HCT116 (cell line): ENCODE measurements at regions not wholly inside any gene's neighbourhood (a gene's known extent, or its start where the extent isn't known, plus 50 kb on each side); places are given as distances from the start of the nearest gene placed in this dataset.

Experiments
- ATAC-seq: fragments of 200-7000 bp; cut with Tn5 transposase; 2 replicates; pipeline ENCODE4 v1.9.1; 2020; ENCODE audit warnings: mild to moderate bottlenecking, moderate library complexity
- BruUV-seq: library from RNA; stranded (reverse); fragments of 400-500 nt; replicated peaks from 2 replicates; lab custom pipeline; 2021; lab: Mats Ljungman, UMichigan
- CTCF ChIA-PET: fragments of 300-600 bp; sonication (Branson Sonifier 250); formaldehyde crosslinking; loops from one replicate; lab custom pipeline; 2021; ENCODE audit warnings: antibody characterized with exemption; lab: Charles Lee
- POLR2A ChIA-PET: fragments of 300-600, 350-600 bp; sonication (Branson Sonifier 250); formaldehyde crosslinking; loops from one replicate; lab custom pipeline; 2021; ENCODE audit warnings: antibody characterized with exemption; lab: Charles Lee
- RAD21 ChIA-PET, 2 experiments: fragments of 300-600 bp; sonication (Branson Sonifier 250); formaldehyde crosslinking; loops; one replicate each; lab custom pipeline; 2023; ENCODE audit warnings: low total read pairs in 2 of 2; ENCODE audit not compliant: uncharacterized antibody in 2 of 2, unreplicated experiment in 2 of 2, low non-redundant PET in 1 of 2; lab: Charles Lee
- DNase-seq: peaks from one replicate; pipeline ENCODE4 v3.0.0-alpha.2; 2010; ENCODE audit warnings: low read depth, low spot score
- H2AFZ ChIP-seq: fragments of 200-600 bp; shearing (Covaris generic), sonication (generic); 2 replicates; pipeline ENCODE4 v1.6.1; 2017; ENCODE audit warnings: low read depth, mixed run types, mixed read lengths, antibody characterized with exemption, low read length; ENCODE audit not compliant: poor library complexity, severe bottlenecking
- H3K27ac ChIP-seq: 2 replicates; pipeline ENCODE4 v1.5.1; 2012; ENCODE audit warnings: low read depth, low read length
- H3K27me3 ChIP-seq: fragments of 200-600 bp; sonication (generic); 2 replicates; pipeline ENCODE4 v1.6.1; 2016; ENCODE audit warnings: mixed run types, low read length, mixed read lengths; ENCODE audit not compliant: insufficient read depth
- H3K36me3 ChIP-seq, 2 experiments: fragments of 200-500 bp in 1 of 2; fragments of 200-600 bp in 1 of 2; sonication (Bioruptor generic) in 1 of 2; sonication (generic) in 1 of 2; 2 replicates each; pipeline versions ENCODE4 v1.5.1 to v1.6.1; 2014 to 2016; ENCODE audit warnings: low read length in 2 of 2, inconsistent platforms in 1 of 2, mixed read lengths in 1 of 2, mixed run types in 1 of 2; ENCODE audit not compliant: insufficient read depth in 2 of 2, control insufficient read depth in 1 of 2
- H3K4me1 ChIP-seq, 2 experiments: fragments of 200-600 bp in 1 of 2; sonication (generic) in 1 of 2; 2 replicates each; pipeline versions ENCODE4 v1.5.1 to v1.6.1; 2012 to 2017; ENCODE audit warnings: low read length in 2 of 2, inconsistent platforms in 1 of 2, mild to moderate bottlenecking in 1 of 2, mixed read lengths in 1 of 2, mixed run types in 1 of 2, moderate library complexity in 1 of 2; ENCODE audit not compliant: insufficient read depth in 2 of 2, control insufficient read depth in 1 of 2
- H3K4me2 ChIP-seq: fragments of 200-600 bp; sonication (generic); 2 replicates; pipeline ENCODE4 v1.6.1; 2017; ENCODE audit warnings: mixed run types, low read length, mixed read lengths
- H3K4me3 ChIP-seq, 2 experiments: fragments of 200-600 bp in 1 of 2; sonication (generic) in 1 of 2; replicated peaks in 1 of 2; 2 replicates each; pipeline ENCODE4 v1.5.1; 2011 to 2016; ENCODE audit warnings: low read length in 2 of 2, control low read depth in 1 of 2, low read depth in 1 of 2, mild to moderate bottlenecking in 1 of 2, mixed read lengths in 1 of 2, mixed run types in 1 of 2
- H3K79me2 ChIP-seq: fragments of 200-600 bp; sonication (generic); 2 replicates; pipeline ENCODE4 v1.6.1; 2017; ENCODE audit warnings: mild to moderate bottlenecking, mixed run types, low read length, moderate library complexity, mixed read lengths; ENCODE audit not compliant: insufficient read depth
- H3K9ac ChIP-seq: fragments of 200-600 bp; sonication (generic); 2 replicates; pipeline ENCODE4 v1.6.1; 2016; ENCODE audit warnings: low read length, mixed read lengths
- H3K9me2 ChIP-seq: fragments of 200-600 bp; sonication (generic), shearing (Covaris generic); 2 replicates; pipeline ENCODE4 v1.6.1; 2017; ENCODE audit warnings: mixed run types, mild to moderate bottlenecking, moderate library complexity; ENCODE audit not compliant: insufficient read depth
- H3K9me3 ChIP-seq, 2 experiments: fragments of 200-500 bp in 1 of 2; fragments of 200-600 bp in 1 of 2; sonication (Bioruptor generic) in 1 of 2; sonication (generic) in 1 of 2; 2 replicates each; pipeline ENCODE4 v1.6.1; 2014 to 2017; ENCODE audit warnings: low read length in 2 of 2, mixed read lengths in 2 of 2, inconsistent platforms in 1 of 2, low read depth in 1 of 2, mild to moderate bottlenecking in 1 of 2, mixed run types in 1 of 2, moderate library complexity in 1 of 2; ENCODE audit not compliant: control insufficient read depth in 1 of 2, insufficient read depth in 1 of 2
- H4K20me1 ChIP-seq: fragments of 200-600 bp; sonication (generic), shearing (Covaris generic); 2 replicates; pipeline ENCODE4 v1.6.1; 2017; ENCODE audit warnings: mixed run types, mild to moderate bottlenecking, moderate library complexity; ENCODE audit not compliant: insufficient read depth
- CEBPB ChIP-seq: IDR thresholded peaks from 2 replicates; pipeline ENCODE4 v1.6.1; 2012; ENCODE audit warnings: low read depth
- EGR1 ChIP-seq: IDR thresholded peaks from 2 replicates; pipeline ENCODE4 v1.6.1; 2012; ENCODE audit warnings: low read depth
- ELF1 ChIP-seq: IDR thresholded peaks from 2 replicates; pipeline ENCODE4 v1.6.1; 2012; ENCODE audit warnings: low read depth, borderline replicate concordance
- EZH2 ChIP-seq: fragments of 200-600 bp; sonication (generic); IDR thresholded peaks from 2 replicates; pipeline ENCODE4 v1.6.1; 2017; ENCODE audit warnings: antibody characterized with exemption, mixed run types
- EZH2phosphoT487 ChIP-seq: fragments of 200-600 bp; IDR thresholded peaks from 2 replicates; pipeline ENCODE4 v1.6.1; 2018; ENCODE audit warnings: antibody characterized with exemption, borderline replicate concordance
- FOSL1 ChIP-seq: IDR thresholded peaks from 2 replicates; pipeline ENCODE4 v1.6.1; 2012; ENCODE audit warnings: low read depth
- SP1 ChIP-seq: IDR thresholded peaks from 2 replicates; pipeline ENCODE4 v1.6.1; 2012; ENCODE audit warnings: low read depth
- SRF ChIP-seq: IDR thresholded peaks from 2 replicates; pipeline ENCODE4 v1.6.1; 2012; ENCODE audit warnings: low read depth
- TCF7L2 ChIP-seq: IDR thresholded peaks from 2 replicates; pipeline ENCODE4 v1.7.0; 2011; ENCODE audit warnings: borderline replicate concordance, inconsistent platforms; ENCODE audit not compliant: insufficient read depth, insufficient read length; ENCODE audit errors: extremely low read depth
- ZFX ChIP-seq: fragments of 450-650 bp; IDR thresholded peaks from 2 replicates; pipeline ENCODE4 v1.6.1; 2017
- ZNF274 ChIP-seq: fragments of 200-500 bp; sonication (Bioruptor generic); IDR thresholded peaks from 2 replicates; pipeline ENCODE4 v1.6.1; 2014; ENCODE audit warnings: mild to moderate bottlenecking, low read depth, low read length, inconsistent platforms
- intact Hi-C: fragments of 100-400 bp; cut with micrococcal nuclease; formaldehyde crosslinking; loops from 2 replicates; pipeline ENCODE4 v1.10.0; 2022
- TF ChIP-seq, protein P1 (sequence below), 3 experiments: fragments of 200-600 bp in 1 of 3; sonication (generic) in 1 of 3; IDR thresholded peaks in 2 of 3; conservative IDR thresholded peaks in 1 of 3; 2 replicates each; pipeline ENCODE4 v1.5.1; 2012 to 2017; ENCODE audit warnings: low read depth in 2 of 3, low read length in 2 of 3, antibody characterized with exemption in 1 of 3, borderline replicate concordance in 1 of 3, control low read depth in 1 of 3, mild to moderate bottlenecking in 1 of 3, mixed read lengths in 1 of 3, mixed run types in 1 of 3, moderate library complexity in 1 of 3; ENCODE audit not compliant: insufficient read depth in 1 of 3
- TF ChIP-seq, protein P2 (sequence below): IDR thresholded peaks from 2 replicates; pipeline ENCODE4 v1.6.1; 2011; ENCODE audit warnings: mild to moderate bottlenecking, low read length, moderate library complexity; ENCODE audit not compliant: insufficient replicate concordance; ENCODE audit errors: extremely low read depth

DNA sequence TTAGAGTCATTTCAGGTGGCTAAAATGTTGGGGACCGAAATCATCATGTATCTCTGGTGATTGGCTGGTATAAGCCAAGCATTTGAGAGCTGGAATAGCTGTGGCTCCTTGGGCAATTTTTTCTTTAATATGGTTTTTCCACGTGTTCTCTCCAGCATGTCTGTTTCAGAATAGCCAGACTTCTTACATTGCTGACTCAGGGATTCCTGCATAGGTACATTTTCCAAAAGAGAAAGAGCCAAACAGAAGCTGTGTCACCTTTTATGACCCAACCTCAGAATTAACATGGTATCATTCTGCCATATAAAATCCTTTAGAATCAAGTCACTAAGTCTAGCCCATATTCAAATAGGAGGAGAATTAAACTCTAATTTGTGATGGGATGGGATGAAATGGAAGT lies 74.8 kb upstream of the TSLP start:
- H3K27ac ChIP-seq: no peak overlapping the region
- no peak overlapping the region for H3K4me3 ChIP-seq
- no peaks in the 10 kb centered on the region for H3K9me2 ChIP-seq
- ATAC-seq (no peak), DNase-seq (no peak)
- BruUV-seq: no TSS peak
- RAD21 ChIA-PET: no interaction called here
- H3K4me2 ChIP-seq: no peak overlapping the region
- POLR2A ChIA-PET: no interaction called here
- no peak overlapping the region for H2AFZ ChIP-seq
- H3K9me3 ChIP-seq: no peaks in the 10 kb centered on the region
- no peaks in the 10 kb centered on the region for H3K4me1 ChIP-seq
- no peaks in the 10 kb centered on the region for H4K20me1 ChIP-seq
- no peaks in the 10 kb centered on the region for H3K27me3 ChIP-seq
- intact Hi-C loops: no loop called here
- H3K79me2 ChIP-seq: no peaks in the 10 kb centered on the region
- H3K36me3 ChIP-seq: no peaks in the 10 kb centered on the region
- H3K9ac ChIP-seq: no peak overlapping the region
- CTCF ChIA-PET: no interaction called here
- TF ChIP-seq EZH2phosphoT487 (no peak), EGR1 (no peak)
- TF ChIP-seq, protein P1, sequence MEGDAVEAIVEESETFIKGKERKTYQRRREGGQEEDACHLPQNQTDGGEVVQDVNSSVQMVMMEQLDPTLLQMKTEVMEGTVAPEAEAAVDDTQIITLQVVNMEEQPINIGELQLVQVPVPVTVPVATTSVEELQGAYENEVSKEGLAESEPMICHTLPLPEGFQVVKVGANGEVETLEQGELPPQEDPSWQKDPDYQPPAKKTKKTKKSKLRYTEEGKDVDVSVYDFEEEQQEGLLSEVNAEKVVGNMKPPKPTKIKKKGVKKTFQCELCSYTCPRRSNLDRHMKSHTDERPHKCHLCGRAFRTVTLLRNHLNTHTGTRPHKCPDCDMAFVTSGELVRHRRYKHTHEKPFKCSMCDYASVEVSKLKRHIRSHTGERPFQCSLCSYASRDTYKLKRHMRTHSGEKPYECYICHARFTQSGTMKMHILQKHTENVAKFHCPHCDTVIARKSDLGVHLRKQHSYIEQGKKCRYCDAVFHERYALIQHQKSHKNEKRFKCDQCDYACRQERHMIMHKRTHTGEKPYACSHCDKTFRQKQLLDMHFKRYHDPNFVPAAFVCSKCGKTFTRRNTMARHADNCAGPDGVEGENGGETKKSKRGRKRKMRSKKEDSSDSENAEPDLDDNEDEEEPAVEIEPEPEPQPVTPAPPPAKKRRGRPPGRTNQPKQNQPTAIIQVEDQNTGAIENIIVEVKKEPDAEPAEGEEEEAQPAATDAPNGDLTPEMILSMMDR (IDR thresholded peaks at IDR 0.05 in 2 of 3, conservative IDR thresholded peaks at IDR 0.05 in 1 of 3; ENCODE audit: borderline replicate concordance in 1 of 3, insufficient read depth in 1 of 3, low read depth in 2 of 3, low read length in 2 of 3): no peak

DNA sequence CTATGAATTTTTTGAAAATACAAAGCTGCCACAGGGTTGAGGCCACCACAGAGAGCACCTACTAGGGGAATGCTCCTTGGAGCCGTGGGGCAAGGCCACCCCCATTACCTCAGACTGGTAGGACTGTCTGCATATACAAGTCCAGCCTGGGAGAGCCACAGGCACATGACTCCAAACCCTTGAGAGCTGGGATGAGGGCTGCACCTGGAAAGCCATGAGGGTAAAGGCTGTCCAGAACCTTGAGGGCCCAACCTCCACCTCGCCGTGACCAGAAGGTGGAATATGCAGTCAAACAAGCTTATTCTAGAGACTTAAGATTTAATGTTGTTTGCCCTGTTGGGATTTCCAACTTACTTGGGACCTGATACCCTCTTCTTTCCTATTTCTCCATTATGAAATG lies 69.5 kb upstream of the TSLP start:
- BruUV-seq: no TSS peak
- H3K9me2 ChIP-seq: no peaks in the 10 kb centered on the region
- no peaks in the 10 kb centered on the region for H3K9me3 ChIP-seq
- H3K4me2 ChIP-seq: no peak overlapping the region
- H2AFZ ChIP-seq: no peak overlapping the region
- DNase-seq (no peak), ATAC-seq (no peak)
- H3K9ac ChIP-seq: no peak overlapping the region
- H3K27me3 ChIP-seq: no peaks in the 10 kb centered on the region; the same call in 1 of the 2 replicates
- ChIA-PET CTCF (no interaction called here), POLR2A (no interaction called here), RAD21 (no interaction called here)
- no peaks in the 10 kb centered on the region for H3K79me2 ChIP-seq
- intact Hi-C loops: no loop called here
- H3K27ac ChIP-seq: no peak overlapping the region
- H4K20me1 ChIP-seq: no peaks in the 10 kb centered on the region
- TF ChIP-seq EZH2 (no peak), ZFX (no peak), TCF7L2 (no peak), CEBPB (no peak), SRF (no peak), ELF1 (no peak), ZNF274 (no peak), FOSL1 (no peak), SP1 (no peak)
- TF ChIP-seq, protein P2, sequence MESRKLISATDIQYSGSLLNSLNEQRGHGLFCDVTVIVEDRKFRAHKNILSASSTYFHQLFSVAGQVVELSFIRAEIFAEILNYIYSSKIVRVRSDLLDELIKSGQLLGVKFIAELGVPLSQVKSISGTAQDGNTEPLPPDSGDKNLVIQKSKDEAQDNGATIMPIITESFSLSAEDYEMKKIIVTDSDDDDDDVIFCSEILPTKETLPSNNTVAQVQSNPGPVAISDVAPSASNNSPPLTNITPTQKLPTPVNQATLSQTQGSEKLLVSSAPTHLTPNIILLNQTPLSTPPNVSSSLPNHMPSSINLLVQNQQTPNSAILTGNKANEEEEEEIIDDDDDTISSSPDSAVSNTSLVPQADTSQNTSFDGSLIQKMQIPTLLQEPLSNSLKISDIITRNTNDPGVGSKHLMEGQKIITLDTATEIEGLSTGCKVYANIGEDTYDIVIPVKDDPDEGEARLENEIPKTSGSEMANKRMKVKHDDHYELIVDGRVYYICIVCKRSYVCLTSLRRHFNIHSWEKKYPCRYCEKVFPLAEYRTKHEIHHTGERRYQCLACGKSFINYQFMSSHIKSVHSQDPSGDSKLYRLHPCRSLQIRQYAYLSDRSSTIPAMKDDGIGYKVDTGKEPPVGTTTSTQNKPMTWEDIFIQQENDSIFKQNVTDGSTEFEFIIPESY: no peak
- H3K36me3 ChIP-seq: no peaks in the 10 kb centered on the region
- no peaks in the 10 kb centered on the region for H3K4me1 ChIP-seq
- no peak overlapping the region for H3K4me3 ChIP-seq
